Esophagus squamous epithelium (tissue), 5 donors: ENCODE measurements at regions not wholly inside any gene's neighbourhood (a gene's known extent, or its start where the extent isn't known, plus 50 kb on each side); places are given as distances from the start of the nearest gene placed in this dataset.

Experiments
- DNase-seq: peaks from one replicate; lab custom pipeline; 2025; lab: John Stamatoyannopoulos, UW
- H3K27ac ChIP-seq, 4 donors: fragments of 200-600 bp; sonication (generic); one replicate each; pipeline ENCODE4 v1.5.1; 2016 to 2019; ENCODE audit warnings: mild to moderate bottlenecking in 1 of 4
- H3K27me3 ChIP-seq, 4 donors: fragments of 200-600 bp; sonication (generic); 1 replicate in 3 of 4; 2 replicates in 1 of 4; pipeline versions ENCODE4 v1.5.1 to v1.6.0; 2017 to 2021; ENCODE audit warnings: antibody characterized with exemption in 1 of 4
- H3K36me3 ChIP-seq, 3 donors: fragments of 200-600 bp; sonication (generic); one replicate each; pipeline ENCODE4 v1.5.1; 2016 to 2019
- H3K4me1 ChIP-seq, 3 donors: fragments of 200-600 bp; sonication (generic); one replicate each; pipeline ENCODE4 v1.5.1; 2017 to 2019
- H3K4me3 ChIP-seq, 4 donors: fragments of 200-600 bp; sonication (generic); 1 replicate in 3 of 4; 2 replicates in 1 of 4; pipeline ENCODE4 v1.5.1; 2016 to 2019; ENCODE audit warnings: mild to moderate bottlenecking in 2 of 4, moderate library complexity in 1 of 4
- H3K9me3 ChIP-seq, 3 donors: fragments of 200-600 bp; sonication (generic); one replicate each; pipeline ENCODE4 v1.5.1; 2016 to 2019
- CTCF ChIP-seq, 6 experiments: fragments of 450-650 bp in 4 of 6; fragments of 200-600 bp in 2 of 6; sonication (generic) in 2 of 6; IDR thresholded peaks; one replicate each; pipeline ENCODE4 v1.5.1; 2016 to 2019; ENCODE audit warnings: antibody characterized with exemption in 6 of 6, mild to moderate bottlenecking in 4 of 6, moderate library complexity in 4 of 6
- POLR2A ChIP-seq, 4 donors: fragments of 450-650 bp; IDR thresholded peaks; one replicate each; pipeline ENCODE4 v1.6.1; 2017; ENCODE audit warnings: antibody characterized with exemption in 4 of 4, mild to moderate bottlenecking in 4 of 4, moderate library complexity in 3 of 4
- WGBS, 2 donors: methylation state at CpG; one replicate each; pipeline ENCODE4 v1.1.5; 2018; 5-methylcytosine and 5-hydroxymethylcytosine counted together
- intact Hi-C: fragments of 100-400 bp; cut with DNase I; formaldehyde crosslinking; loops from one replicate; pipeline ENCODE4 v1.15.0; 2022
- donor health status: DM: yes; HTN: yes; CAD: no.

- intact Hi-C loops: no loop called here
- TF ChIP-seq POLR2A (IDR thresholded peaks at IDR 0.05) (no peak), CTCF (IDR thresholded peaks at IDR 0.05) (no peak)
- Histone ChIP-seq H3K27ac (no peak overlapping the region), H3K4me3 (no peak overlapping the region), H3K4me1 (peaks cover 0 to 11% (median 0%) of the 10 kb centered on the region in 3 donors), H3K9me3 (no peaks in the 10 kb centered on the region), H3K27me3 (no peaks in the 10 kb centered on the region), H3K36me3 (no peaks in the 10 kb centered on the region)
- 70 to 71% methylated on average over 2 of the region's 2 CpGs for WGBS, 2 donors
- DNase-seq: no peak
These were observed 123.9 kb upstream of the ACKR3 start for GRCh38 chr2:236445678-236446077.

- no peak overlapping the region for H3K4me3 ChIP-seq
- DNase-seq: no peak
- TF ChIP-seq POLR2A (IDR thresholded peaks at IDR 0.05) (no peak), CTCF (IDR thresholded peaks at IDR 0.05) (no peak)
- H3K27me3 ChIP-seq: no peaks in the 10 kb centered on the region
- intact Hi-C loops: no loop called here
- H3K36me3 ChIP-seq: no peaks in the 10 kb centered on the region
- no peaks in the 10 kb centered on the region for H3K9me3 ChIP-seq
- no peak overlapping the region for H3K27ac ChIP-seq
- WGBS, 2 donors: 92% methylated on average over 7 to 8 of the region's 9 CpGs
- peaks cover 0 to 11% (median 0%) of the 10 kb centered on the region in 3 donors for H3K4me1 ChIP-seq
These were observed 123.1 kb upstream of the ACKR3 start for GRCh38 chr2:236446521-236446920.

DNA sequence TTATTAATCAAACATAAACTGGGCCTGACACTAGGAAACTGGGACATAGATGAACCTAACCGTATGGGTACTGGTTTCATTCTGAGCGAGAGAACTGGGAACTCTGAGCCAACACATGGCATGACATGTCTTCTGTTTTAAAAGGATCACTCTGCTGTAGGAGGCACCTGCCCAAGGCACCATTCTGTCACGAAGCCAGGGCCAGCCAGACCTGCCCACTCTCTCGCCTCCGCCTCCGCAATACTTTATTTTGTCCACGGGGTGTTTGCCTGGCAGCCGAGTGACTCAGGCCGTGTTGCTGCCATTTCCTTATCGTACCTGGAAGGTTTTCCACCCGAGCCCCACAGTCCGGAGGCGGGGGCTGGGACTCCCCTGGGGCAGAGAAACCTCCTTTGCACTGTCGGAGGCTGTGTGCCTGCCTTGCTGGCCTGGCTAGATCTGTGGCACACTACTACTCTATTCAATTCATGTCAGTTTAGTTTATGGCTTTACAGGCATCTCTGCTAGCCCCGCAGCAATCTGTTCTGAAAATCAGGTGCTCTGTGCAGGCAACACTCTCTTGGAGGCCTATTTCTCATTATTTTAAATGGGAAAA is 120.4 kb upstream of the ACKR3 start:
- intact Hi-C loops: no loop called here
- peak overlapping the region in 3 of 4 donors; percentile 1 to 40 (median 36) for H3K27ac ChIP-seq
- peak overlapping the region in 1 of 4 donors; percentile 5 for H3K4me3 ChIP-seq
- H3K4me1 ChIP-seq: peaks cover 0 to 11% (median 0%) of the 10 kb centered on the region in 3 donors
- TF ChIP-seq CTCF (IDR thresholded peaks at IDR 0.05) (peak in 2 of 6 experiments; percentile 8 to 9), POLR2A (IDR thresholded peaks at IDR 0.05) (no peak)
- H3K36me3 ChIP-seq: no peaks in the 10 kb centered on the region
- 47 to 52% methylated on average over 13 to 14 of the region's 15 CpGs for WGBS, 2 donors
- no peaks in the 10 kb centered on the region for H3K27me3 ChIP-seq
- H3K9me3 ChIP-seq: no peaks in the 10 kb centered on the region
- DNase-seq: no peak

DNA sequence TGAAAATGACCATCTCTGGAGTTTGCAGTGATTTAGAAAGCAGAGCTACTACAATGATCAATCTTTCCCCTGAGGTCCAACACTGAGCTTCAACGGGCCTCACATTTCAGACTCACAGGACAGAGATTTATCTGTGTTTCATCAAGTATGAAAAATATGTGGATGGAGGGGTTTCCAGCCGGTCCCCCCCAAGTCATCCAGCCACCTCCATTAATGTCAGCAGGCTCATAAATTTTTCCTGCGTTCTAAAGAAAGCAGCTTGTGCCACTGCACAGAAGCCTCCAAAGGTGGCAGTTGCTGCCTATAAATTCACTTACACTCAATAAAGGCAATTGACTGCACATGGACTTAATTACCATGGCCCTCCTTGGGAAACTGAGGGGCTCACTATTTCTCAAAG is 117.4 kb upstream of the ACKR3 start:
- H3K27me3 ChIP-seq: no peaks in the 10 kb centered on the region
- no peak for DNase-seq
- 77 to 80% methylated on average over 3 of the region's 3 CpGs for WGBS, 2 donors

More for the DNA sequence above, 117.4 kb upstream of the ACKR3 start:
- peaks cover 0 to 11% (median 0%) of the 10 kb centered on the region in 3 donors for H3K4me1 ChIP-seq
- H3K9me3 ChIP-seq: no peaks in the 10 kb centered on the region
- no peak overlapping the region for H3K4me3 ChIP-seq
- H3K27ac ChIP-seq: no peak overlapping the region
- H3K36me3 ChIP-seq: no peaks in the 10 kb centered on the region
- TF ChIP-seq POLR2A (IDR thresholded peaks at IDR 0.05): no peak
- no peak for TF ChIP-seq CTCF (IDR thresholded peaks at IDR 0.05)
- intact Hi-C loops: no loop called here
